Left lung (tissue), 4 donors: ENCODE measurements at regions not wholly inside any gene's neighbourhood (a gene's known extent, or its start where the extent isn't known, plus 50 kb on each side); places are given as distances from the start of the nearest gene placed in this dataset.
A peak's percentile ranks its signal among the peaks of the same experiment; 100 is the strongest.

ENCODE experiments used
- ATAC-seq: fragments of 200-7000 bp; cut with Tn5 transposase; one replicate; pipeline ENCODE4 v1.9.1; 2020; ENCODE audit warnings: moderate library complexity
- DNase-seq, 4 donors: peaks; one replicate each; pipeline ENCODE4 v3.0.0-alpha.2; 2013 to 2020
- H3K27ac ChIP-seq, 2 donors: fragments of 200-600 bp; sonication (generic) in 1 of 2; one replicate each; pipeline versions ENCODE4 v1.5.0 to v1.8.0; 2020 to 2021
- H3K27me3 ChIP-seq, 2 donors: fragments of 200-600 bp; sonication (generic) in 1 of 2; one replicate each; pipeline versions ENCODE4 v1.5.0 to v1.8.0; 2020 to 2021
- H3K36me3 ChIP-seq, 2 donors: fragments of 200-600 bp; sonication (generic) in 1 of 2; one replicate each; pipeline versions ENCODE4 v1.5.0 to v1.8.0; 2020 to 2021
- H3K4me1 ChIP-seq, 2 donors: fragments of 200-600 bp; one replicate each; pipeline ENCODE4 v1.8.0; 2021
- H3K4me3 ChIP-seq, 2 donors: fragments of 200-600 bp; sonication (generic) in 1 of 2; one replicate each; pipeline versions ENCODE4 v1.5.0 to v1.8.0; 2020 to 2021; ENCODE audit warnings: mild to moderate bottlenecking in 1 of 2
- H3K9me3 ChIP-seq, 2 donors: fragments of 200-600 bp; sonication (generic) in 1 of 2; one replicate each; pipeline versions ENCODE4 v1.5.0 to v1.8.0; 2020 to 2021
- CTCF ChIP-seq, 2 donors: fragments of 200-600 bp; sonication (generic) in 1 of 2; IDR thresholded peaks; one replicate each; pipeline versions ENCODE4 v1.5.0 to v1.8.0; 2021; ENCODE audit warnings: antibody characterized with exemption in 2 of 2
- intact Hi-C, 2 donors: fragments of 100-400 bp; cut with DNase I; formaldehyde crosslinking; loops; one replicate each; pipeline versions ENCODE4 v1.11.2 to v1.14.2; 2022
- donor health status: DM: no; HTN: yes; CAD: no.
- donor health status: DM: no; HTN: no; CAD: no.

- H3K4me3 ChIP-seq: no peak overlapping the region
- intact Hi-C loops: no loop called here
- no peak for TF ChIP-seq CTCF (IDR thresholded peaks at IDR 0.05)
- no peaks in the 10 kb centered on the region for H3K4me1 ChIP-seq
- H3K27me3 ChIP-seq: no peaks in the 10 kb centered on the region
- peaks cover 0 to 6% of the 10 kb centered on the region in 2 donors for H3K9me3 ChIP-seq
- ATAC-seq: no peak
- H3K27ac ChIP-seq: no peak overlapping the region
- no peak for DNase-seq
- no peaks in the 10 kb centered on the region for H3K36me3 ChIP-seq
These were observed 572.9 kb upstream of the ZFP42 start for GRCh38 chr4:187422655-187423054.

GRCh38 chr4:187424636-187425035 lies 570.9 kb upstream of the ZFP42 start:
- H3K27me3 ChIP-seq: no peaks in the 10 kb centered on the region
- H3K9me3 ChIP-seq: peaks cover 0 to 5% of the 10 kb centered on the region in 2 donors
- H3K4me3 ChIP-seq: no peak overlapping the region
- intact Hi-C loops: no loop called here
- ATAC-seq (peak; percentile 25), DNase-seq (no peak)
- H3K4me1 ChIP-seq: no peaks in the 10 kb centered on the region
- H3K36me3 ChIP-seq: no peaks in the 10 kb centered on the region
- H3K27ac ChIP-seq: no peak overlapping the region
- TF ChIP-seq CTCF (IDR thresholded peaks at IDR 0.05): no peak

GRCh38 chr4:187426511-187426910 lies 569.1 kb upstream of the ZFP42 start:
- no peaks in the 10 kb centered on the region for H3K4me1 ChIP-seq

GRCh38 chr4:187432310-187432709 lies 563.3 kb upstream of the ZFP42 start:
- H3K36me3 ChIP-seq: no peaks in the 10 kb centered on the region
- H3K27ac ChIP-seq: no peak overlapping the region
- DNase-seq: no peak
- intact Hi-C loops: no loop called here
- H3K4me1 ChIP-seq: no peaks in the 10 kb centered on the region
- TF ChIP-seq CTCF (IDR thresholded peaks at IDR 0.05): no peak
- peaks cover 0 to 3% of the 10 kb centered on the region in 2 donors for H3K9me3 ChIP-seq
- no peak overlapping the region for H3K4me3 ChIP-seq
- ATAC-seq: no peak
- no peaks in the 10 kb centered on the region for H3K27me3 ChIP-seq

More at GRCh38 chr4:187426511-187426910, 569.1 kb upstream of the ZFP42 start:
- ATAC-seq: no peak
- Histone ChIP-seq H3K36me3 (no peaks in the 10 kb centered on the region), H3K27ac (no peak overlapping the region), H3K27me3 (no peaks in the 10 kb centered on the region), H3K4me3 (no peak overlapping the region), H3K9me3 (no peaks in the 10 kb centered on the region)
- no peak for TF ChIP-seq CTCF (IDR thresholded peaks at IDR 0.05)
- no peak for DNase-seq
- intact Hi-C loops: no loop called here

GRCh38 chr4:187433141-187433540 lies 562.4 kb upstream of the ZFP42 start:
- Histone ChIP-seq H3K27ac (no peak overlapping the region), H3K27me3 (no peaks in the 10 kb centered on the region), H3K9me3 (peaks cover 0 to 11% of the 10 kb centered on the region in 2 donors), H3K36me3 (no peaks in the 10 kb centered on the region), H3K4me3 (no peak overlapping the region), H3K4me1 (no peaks in the 10 kb centered on the region)
- ATAC-seq: no peak
- TF ChIP-seq CTCF (IDR thresholded peaks at IDR 0.05): no peak
- intact Hi-C loops: no loop called here
- no peak for DNase-seq
